Cerebellar cortex (tissue), 1 donor: ENCODE measurements at regions not wholly inside any gene's neighbourhood (a gene's known extent, or its start where the extent isn't known, plus 50 kb on each side); places are given as distances from the start of the nearest gene placed in this dataset.

ENCODE experiments used
- DNase-seq: peaks from one replicate; pipeline ENCODE4 v3.0.0-alpha.2; 2015; ENCODE audit warnings: low spot score

DNA sequence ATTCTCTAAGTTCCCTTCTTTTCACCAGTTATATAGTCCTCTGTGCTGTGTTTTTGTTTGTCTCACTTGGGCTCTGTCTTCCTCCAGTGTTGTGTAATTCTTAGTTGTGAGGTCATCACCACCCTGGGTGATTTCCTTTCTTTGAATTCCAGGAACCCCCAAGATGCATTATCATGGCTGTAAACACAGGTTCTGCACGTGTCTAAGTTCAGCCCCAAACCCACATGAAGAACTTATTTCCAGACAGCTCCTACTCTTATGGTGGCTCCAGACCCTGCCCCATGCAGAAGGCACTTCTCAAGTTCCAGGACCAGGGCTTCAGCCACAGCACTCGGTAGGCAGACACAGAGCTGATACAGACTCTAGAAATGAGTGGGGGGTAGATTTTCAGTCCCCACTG, 560.5 kb downstream of the BCL11B start:
- no peak for DNase-seq

GRCh38 chr14:98714626-98715425, 557.2 kb downstream of the BCL11B start:
- no peak for DNase-seq

GRCh38 chr14:98716133-98716532, 555.9 kb downstream of the BCL11B start:
- no peak for DNase-seq

GRCh38 chr14:98721061-98721460, 550.9 kb downstream of the BCL11B start:
- DNase-seq = no peak

GRCh38 chr14:98724734-98725133, 547.3 kb downstream of the BCL11B start:
- no peak for DNase-seq

GRCh38 chr14:98725191-98725590, 546.8 kb downstream of the BCL11B start:
- no peak for DNase-seq

DNA sequence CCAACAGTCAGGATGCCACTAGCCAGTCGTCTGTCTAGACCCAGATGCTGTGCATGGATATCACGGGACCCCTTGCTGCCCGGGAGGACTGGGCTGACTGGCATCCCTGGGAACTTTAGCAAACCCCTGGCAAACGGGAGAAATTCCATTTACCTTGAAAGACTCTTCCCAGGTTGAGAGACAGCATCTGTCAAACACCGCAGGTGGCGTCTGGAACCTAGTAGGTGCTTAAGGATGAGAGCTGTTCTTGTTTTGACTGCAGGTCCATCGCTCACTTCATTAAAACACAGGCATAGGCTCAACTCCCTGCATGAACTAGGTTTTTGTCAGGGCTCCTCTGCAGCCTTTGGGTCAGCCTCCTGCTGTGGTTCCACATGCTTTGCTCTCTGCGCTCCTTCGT, 546.3 kb downstream of the BCL11B start:
- DNase-seq = no peak

- no peak for DNase-seq
These were observed 545.2 kb downstream of the BCL11B start for GRCh38 chr14:98726585-98727405.

DNA sequence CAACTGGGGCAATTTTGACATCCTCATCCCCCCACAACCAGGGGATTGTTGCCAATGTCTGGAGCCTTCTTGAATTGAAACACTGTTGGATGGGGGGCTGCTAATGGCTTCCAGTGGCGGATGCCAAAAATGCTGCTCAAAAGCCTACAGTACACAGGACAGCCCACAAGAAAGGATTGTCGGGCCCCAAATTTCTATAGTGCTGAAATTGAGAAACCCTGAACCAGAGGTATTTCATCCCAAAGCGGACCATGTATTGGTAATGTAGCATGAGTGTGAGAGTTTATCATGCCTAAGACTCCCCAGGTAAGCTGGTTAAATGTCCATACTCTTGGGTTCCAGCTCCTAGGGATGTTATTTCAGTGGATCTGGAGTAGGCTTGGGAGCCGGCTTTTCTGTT, 544.0 kb downstream of the BCL11B start:
- no peak for DNase-seq

DNA sequence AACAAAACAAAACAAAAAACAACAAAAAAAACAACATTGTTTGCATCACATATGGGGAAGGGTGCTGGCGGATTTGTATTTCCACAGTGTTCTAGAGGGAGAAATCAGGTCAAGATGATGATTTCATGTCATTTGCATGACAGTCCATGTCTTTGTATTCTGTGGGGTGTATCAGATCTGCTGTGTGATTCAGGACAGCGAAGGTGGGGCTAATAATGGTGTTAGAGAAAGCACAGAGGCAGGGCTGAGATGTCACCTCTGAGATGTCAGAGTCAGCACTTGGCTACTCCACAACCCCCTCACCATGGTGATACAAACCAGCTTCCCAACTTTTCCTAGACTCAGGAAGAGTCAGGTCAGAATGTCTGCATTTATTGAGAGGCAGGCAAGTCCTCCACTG, 543.2 kb downstream of the BCL11B start:
- DNase-seq = no peak

GRCh38 chr14:98731286-98731685, 540.7 kb downstream of the BCL11B start:
- no peak for DNase-seq

GRCh38 chr14:98731701-98732100, 540.3 kb downstream of the BCL11B start:
- DNase-seq = no peak

GRCh38 chr14:98733536-98733935, 538.5 kb downstream of the BCL11B start:
- DNase-seq = no peak

- DNase-seq = no peak
These were observed 535.2 kb downstream of the BCL11B start for GRCh38 chr14:98736701-98737338.

DNA sequence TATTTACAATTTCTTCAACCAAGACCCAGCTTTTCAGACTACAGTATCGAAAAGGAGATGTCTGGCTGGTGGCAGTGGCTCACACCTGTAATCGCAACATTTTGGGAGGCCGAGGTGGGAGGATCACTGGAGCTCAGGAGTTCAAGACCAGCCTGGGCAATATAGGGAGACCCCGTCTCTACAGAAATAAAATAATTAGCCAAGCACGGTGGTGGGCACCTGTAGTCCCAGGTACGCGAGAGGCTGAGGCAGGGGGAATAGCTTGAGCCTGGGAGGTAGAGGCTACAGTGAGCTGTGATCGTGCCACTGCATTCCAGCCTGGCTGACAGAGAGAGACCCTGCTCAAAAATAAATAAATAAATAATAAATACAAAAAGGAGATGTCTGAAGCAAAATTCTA, 530.5 kb downstream of the BCL11B start:
- no peak for DNase-seq

- no peak for DNase-seq
These were observed 530.0 kb downstream of the BCL11B start for GRCh38 chr14:98742001-98742400.

- no peak for DNase-seq
These were observed 528.5 kb downstream of the BCL11B start for GRCh38 chr14:98743536-98743935.

GRCh38 chr14:98748966-98749365, 523.0 kb downstream of the BCL11B start:
- DNase-seq = no peak

DNA sequence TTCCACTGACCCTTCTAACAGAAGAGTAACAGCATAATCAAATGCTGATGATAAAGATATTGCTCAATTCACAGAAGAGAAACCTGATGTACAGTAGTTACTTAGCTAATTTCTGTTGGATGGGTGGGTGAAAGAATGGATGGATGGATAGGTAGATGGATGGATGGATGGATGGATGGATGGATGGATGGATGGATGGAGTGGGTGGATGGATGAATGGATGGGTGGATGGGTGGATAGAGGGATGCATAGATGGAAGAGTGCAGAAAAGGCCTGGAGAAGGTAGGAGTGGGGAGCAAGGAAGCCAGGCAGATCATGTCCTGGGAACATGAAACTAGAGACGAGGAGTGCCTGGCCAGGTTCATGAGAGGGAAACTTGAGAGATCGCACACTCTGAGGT, 520.9 kb downstream of the BCL11B start:
- no peak for DNase-seq

- DNase-seq = no peak
These were observed 519.3 kb downstream of the BCL11B start for GRCh38 chr14:98752660-98753059.

DNA sequence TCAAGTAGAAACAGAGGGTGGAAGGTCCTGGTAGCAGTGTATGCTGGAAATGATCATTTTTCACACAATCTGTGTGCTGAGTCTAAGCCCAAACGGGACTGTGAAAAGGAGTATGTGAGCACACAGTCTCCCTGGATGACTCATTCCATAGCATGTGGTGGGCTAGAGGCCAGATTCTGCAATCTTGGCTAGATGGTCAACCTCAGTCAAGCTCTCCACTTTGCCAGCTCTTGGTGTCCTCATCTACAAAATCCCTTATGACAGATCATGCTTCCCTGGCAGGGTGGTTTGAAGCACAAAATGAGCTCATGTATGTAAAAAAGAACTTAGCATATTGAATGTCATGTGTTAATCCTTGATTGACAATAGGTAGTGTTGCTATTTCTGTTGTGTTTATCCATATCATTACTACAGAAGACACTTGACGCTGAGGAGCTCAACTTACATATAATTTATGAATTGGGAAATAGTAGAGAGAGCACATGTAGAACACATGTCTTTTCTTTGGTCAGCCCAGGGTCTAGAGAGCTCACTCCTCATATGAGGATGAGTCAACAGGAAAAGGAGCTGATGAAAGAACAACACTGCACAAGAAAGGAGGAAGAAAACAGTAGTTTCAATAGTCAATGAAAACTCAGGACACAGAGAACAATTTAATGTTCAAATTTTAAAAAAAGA, 517.5 kb downstream of the BCL11B start:
- no peak for DNase-seq

GRCh38 chr14:98756749-98757148, 515.2 kb downstream of the BCL11B start:
- DNase-seq = no peak
